GM12892 (cell line): ENCODE measurements at regions not wholly inside any gene's neighbourhood (a gene's known extent, or its start where the extent isn't known, plus 50 kb on each side); places are given as distances from the start of the nearest gene placed in this dataset.

Experiments
- POLR2A ChIP-seq: IDR thresholded peaks from 2 replicates; pipeline ENCODE4 v1.6.1; 2011; ENCODE audit warnings: low read depth, low read length, control low read depth
- POLR2AphosphoS5 ChIP-seq: IDR thresholded peaks from 2 replicates; pipeline ENCODE4 v1.6.1; 2011; ENCODE audit warnings: low read depth, low read length, control low read depth
- TAF1 ChIP-seq: IDR thresholded peaks from 2 replicates; pipeline ENCODE4 v1.6.1; 2011; ENCODE audit warnings: low read depth, mild to moderate bottlenecking, control low read depth, low read length, borderline replicate concordance

DNA sequence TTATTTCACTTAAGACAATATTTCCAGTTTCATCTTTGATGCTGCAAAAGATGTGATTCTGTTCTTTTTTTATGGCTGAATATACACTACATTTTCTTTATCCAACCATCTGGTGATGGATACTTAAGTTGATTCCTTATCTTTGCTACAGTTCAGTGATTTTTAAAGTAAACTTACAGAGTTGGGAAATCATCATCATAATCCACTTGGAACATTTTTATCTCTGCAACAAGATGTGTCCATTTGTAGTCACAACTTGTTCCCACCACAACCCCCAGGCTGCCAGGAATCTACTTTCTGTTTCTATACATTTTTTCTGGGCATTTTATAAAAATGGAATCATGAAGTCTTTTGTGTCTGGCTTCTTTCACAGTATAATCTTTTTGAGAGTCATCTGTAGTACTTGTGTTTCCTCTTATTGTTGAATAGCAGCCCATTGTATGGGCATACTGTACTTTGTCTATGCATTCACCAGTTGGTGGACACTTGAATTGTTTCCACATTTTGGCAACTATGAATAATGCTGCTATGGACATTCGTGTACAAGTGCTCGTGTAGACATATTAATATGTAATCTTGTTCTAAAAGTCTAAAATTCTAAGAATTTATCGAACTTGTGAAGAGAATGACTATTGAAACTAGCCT, 212.5 kb upstream of the DDHD1 start:
- TF ChIP-seq POLR2A: no peak
- TF ChIP-seq POLR2AphosphoS5: no peak
- TF ChIP-seq TAF1: no peak
